ENCODE measurements at regions not wholly inside any gene's neighbourhood (a gene's known extent, or its start where the extent isn't known, plus 50 kb on each side); places are given as distances from the start of the nearest gene placed in this dataset.
"Not testable (repeated sequence)": the region's sequence is repeated elsewhere in the genome, so short reads cannot be mapped to it uniquely, and the experiment has no call there.

DNA sequence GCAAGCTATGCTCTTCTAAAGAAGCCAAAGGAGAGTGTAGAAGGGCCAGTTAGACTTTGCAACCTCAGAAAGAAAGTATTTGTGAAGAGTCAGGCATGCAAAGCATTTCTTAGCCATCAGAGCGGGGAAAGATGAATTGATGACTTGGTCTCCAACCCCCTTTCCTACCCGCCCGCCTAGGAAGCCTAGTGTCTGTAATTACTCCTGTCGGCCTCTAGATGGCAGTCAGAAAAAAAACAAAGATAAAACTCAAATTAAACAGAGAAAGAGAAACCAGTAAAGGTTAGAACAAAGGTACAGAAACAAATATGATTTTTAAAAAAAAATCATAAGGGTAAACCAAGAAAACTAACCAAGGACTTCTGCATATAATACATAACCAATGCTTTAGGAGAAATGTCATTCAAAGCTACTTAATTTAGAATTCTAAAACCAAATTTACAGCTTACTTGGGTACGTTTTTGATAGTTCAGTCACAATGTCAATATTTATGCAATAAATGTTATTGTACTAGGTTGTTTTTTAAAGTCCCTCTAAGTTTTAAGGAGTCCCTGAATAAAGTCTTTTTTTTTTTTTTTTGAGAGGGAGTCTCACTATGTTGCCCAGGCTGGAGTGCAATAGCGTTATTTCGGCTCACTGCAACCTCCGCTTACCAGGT is 97.6 kb downstream of the LYZL1 start:
- in situ Hi-C loops (cut with HindIII; ENCODE audit: low pct_ligation_motif_present, low sequenced_read_pairs): no loop called here
- H3K36me3 ChIP-seq (replicated peaks): no peaks in the 10 kb centered on the region
- H3K27me3 ChIP-seq (replicated peaks): no peaks in the 10 kb centered on the region
- no peak overlapping the region for H3K27ac ChIP-seq
- TF ChIP-seq, protein P1, sequence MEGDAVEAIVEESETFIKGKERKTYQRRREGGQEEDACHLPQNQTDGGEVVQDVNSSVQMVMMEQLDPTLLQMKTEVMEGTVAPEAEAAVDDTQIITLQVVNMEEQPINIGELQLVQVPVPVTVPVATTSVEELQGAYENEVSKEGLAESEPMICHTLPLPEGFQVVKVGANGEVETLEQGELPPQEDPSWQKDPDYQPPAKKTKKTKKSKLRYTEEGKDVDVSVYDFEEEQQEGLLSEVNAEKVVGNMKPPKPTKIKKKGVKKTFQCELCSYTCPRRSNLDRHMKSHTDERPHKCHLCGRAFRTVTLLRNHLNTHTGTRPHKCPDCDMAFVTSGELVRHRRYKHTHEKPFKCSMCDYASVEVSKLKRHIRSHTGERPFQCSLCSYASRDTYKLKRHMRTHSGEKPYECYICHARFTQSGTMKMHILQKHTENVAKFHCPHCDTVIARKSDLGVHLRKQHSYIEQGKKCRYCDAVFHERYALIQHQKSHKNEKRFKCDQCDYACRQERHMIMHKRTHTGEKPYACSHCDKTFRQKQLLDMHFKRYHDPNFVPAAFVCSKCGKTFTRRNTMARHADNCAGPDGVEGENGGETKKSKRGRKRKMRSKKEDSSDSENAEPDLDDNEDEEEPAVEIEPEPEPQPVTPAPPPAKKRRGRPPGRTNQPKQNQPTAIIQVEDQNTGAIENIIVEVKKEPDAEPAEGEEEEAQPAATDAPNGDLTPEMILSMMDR (IDR thresholded peaks at IDR 0.05; ENCODE audit: low read depth, low read length, missing control alignments): peak; percentile 73
- H3K4me3 ChIP-seq (ENCODE audit: low read depth, low read length): no peak overlapping the region
- DNase-seq: no peak

DNA sequence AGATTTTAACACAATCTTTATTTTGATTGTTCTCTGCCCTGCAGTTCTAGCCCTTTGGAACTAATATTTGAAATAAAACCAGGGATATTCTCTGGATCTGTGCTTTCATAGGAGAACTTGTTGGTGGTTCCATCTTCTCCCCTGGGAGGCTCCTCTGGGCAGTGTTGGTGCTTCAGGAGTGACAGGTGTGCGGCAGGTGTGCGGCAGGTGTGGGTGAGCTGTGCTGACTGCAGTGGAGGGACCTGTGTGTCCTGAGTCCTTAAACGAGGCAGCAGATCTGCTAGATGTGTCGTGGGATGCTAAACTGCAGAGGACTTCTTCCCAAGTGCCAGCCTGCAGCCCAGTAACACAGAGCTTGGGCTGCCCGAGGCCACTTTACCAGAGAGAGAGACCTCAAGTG is 98.4 kb downstream of the LYZL1 start:
- Histone ChIP-seq H3K36me3 (replicated peaks) (no peaks in the 10 kb centered on the region), H3K4me3 (ENCODE audit: low read depth, low read length) (no peak overlapping the region), H3K27ac (no peak overlapping the region), H3K27me3 (replicated peaks) (no peaks in the 10 kb centered on the region)
- in situ Hi-C loops (cut with HindIII; ENCODE audit: low pct_ligation_motif_present, low sequenced_read_pairs): no loop called here
- TF ChIP-seq, protein P1 (IDR thresholded peaks at IDR 0.05; ENCODE audit: low read depth, low read length, missing control alignments): no peak
- no peak for DNase-seq

DNA sequence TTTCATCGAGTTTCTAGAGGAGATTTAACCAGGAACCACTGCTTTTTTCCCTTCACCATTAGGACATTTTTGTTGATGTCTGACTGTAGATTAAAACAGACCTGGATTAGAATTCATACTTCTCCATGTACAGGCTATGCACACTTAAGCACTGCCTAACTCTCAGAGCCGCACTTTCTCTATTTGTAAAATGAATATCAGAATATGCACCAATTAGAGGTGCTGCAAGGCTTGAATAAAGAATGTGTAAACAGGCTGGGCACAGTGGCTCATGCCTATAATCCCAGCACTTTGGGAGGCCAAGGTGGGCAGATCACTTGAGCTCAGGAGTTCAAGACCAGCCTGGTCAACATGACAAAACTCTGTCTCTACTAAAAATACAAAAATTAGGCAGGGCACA is 99.2 kb downstream of the LYZL1 start:
- in situ Hi-C loops (cut with HindIII; ENCODE audit: low pct_ligation_motif_present, low sequenced_read_pairs); H3K4me3 ChIP-seq (ENCODE audit: low read depth, low read length); H3K27me3 ChIP-seq (replicated peaks); H3K36me3 ChIP-seq (replicated peaks); DNase-seq; H3K27ac ChIP-seq: not testable (repeated sequence)

DNA sequence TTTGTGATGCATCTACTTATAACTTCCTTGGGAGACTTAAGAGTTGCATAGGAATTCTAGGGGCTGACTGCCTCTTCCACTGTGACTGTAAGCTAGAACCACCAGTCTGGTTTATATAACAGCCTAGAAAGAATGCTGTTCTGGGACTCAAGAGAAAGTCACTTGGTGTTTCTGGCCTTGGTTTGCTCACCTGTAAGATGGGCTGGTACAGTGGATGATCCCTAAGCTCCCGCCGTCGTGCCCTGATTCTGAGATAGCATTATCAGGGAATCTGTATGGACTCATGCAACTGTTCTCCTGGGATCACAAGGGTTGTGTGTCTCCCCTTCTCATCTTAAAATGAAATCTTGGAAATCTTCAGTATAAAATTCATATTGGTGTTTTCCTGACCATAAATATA is 100.6 kb downstream of the LYZL1 start:
- in situ Hi-C loops (cut with HindIII; ENCODE audit: low pct_ligation_motif_present, low sequenced_read_pairs): no loop called here
- DNase-seq: no peak
- H3K36me3 ChIP-seq (replicated peaks): no peaks in the 10 kb centered on the region
- TF ChIP-seq, protein P1 (IDR thresholded peaks at IDR 0.05; ENCODE audit: low read depth, low read length, missing control alignments): no peak
- H3K27ac ChIP-seq: no peak overlapping the region
- no peaks in the 10 kb centered on the region for H3K27me3 ChIP-seq (replicated peaks)
- H3K4me3 ChIP-seq (ENCODE audit: low read depth, low read length): no peak overlapping the region

DNA sequence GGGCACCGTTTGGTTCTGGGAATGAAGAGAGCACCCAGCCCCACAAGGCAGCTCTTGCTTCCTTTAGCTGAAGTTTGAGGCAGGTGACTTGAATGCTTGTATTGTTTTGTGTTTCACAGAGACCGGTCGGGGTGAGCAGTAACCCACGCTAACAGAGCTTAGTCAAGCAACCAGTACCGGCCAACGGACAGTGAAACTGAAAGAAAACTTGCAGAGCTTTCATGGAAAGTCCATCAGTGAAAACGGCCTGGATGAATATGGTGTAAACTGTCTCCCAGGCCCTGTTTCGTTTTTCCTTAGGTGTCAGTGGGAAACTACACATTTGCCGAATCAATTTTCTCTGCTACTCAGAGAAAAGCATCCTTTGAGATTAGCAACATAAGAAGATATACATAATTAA is 101.1 kb downstream of the LYZL1 start:
- TF ChIP-seq, protein P1 (IDR thresholded peaks at IDR 0.05; ENCODE audit: low read depth, low read length, missing control alignments): no peak
- in situ Hi-C loops (cut with HindIII; ENCODE audit: low pct_ligation_motif_present, low sequenced_read_pairs): no loop called here
- DNase-seq: no peak
- Histone ChIP-seq H3K36me3 (replicated peaks) (no peaks in the 10 kb centered on the region), H3K4me3 (ENCODE audit: low read depth, low read length) (no peak overlapping the region), H3K27ac (no peak overlapping the region), H3K27me3 (replicated peaks) (no peaks in the 10 kb centered on the region)

DNA sequence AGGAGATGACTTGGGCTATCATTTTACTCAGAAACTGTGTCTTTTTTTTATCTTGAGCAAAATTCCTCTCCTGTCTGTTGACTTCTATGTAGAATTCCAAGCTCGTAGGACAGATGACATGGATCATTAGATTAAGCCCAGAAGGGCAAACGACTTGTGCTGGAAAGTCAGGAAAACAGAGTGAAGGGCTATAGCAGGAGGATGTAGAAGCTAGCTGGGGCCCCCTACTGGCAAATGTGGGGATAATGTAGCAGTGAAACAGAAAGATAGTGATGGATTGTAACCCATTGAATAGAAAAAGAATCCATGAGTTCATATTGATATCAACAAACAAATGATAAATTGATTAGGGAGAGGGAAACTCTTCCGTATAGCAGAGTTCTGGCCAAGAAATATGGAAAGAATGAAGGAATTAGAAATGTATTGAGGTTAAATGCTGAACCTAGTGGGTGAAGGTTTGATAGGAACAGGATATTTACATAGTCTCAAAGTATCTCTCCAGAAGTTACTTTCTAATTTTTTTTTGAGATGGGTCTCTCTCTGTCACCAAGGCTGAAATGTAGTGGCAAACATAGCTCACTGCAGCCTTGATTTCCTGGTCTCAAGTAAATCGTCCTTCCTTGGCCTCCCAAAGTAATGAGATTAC is 103.6 kb downstream of the LYZL1 start:
- DNase-seq: peak; percentile 57

More for the DNA sequence above, 103.6 kb downstream of the LYZL1 start:
- Histone ChIP-seq H3K27ac (no peak overlapping the region), H3K4me3 (ENCODE audit: low read depth, low read length) (no peak overlapping the region), H3K27me3 (replicated peaks) (no peaks in the 10 kb centered on the region), H3K36me3 (replicated peaks) (no peaks in the 10 kb centered on the region)
- in situ Hi-C loops (cut with HindIII; ENCODE audit: low pct_ligation_motif_present, low sequenced_read_pairs): no loop called here
- TF ChIP-seq, protein P1 (IDR thresholded peaks at IDR 0.05; ENCODE audit: low read depth, low read length, missing control alignments): peak; percentile 88
